Stimulated activated CD8-positive, alpha-beta memory T cell treated with anti-CD3 and anti-CD28 coated beads, Interleukin-12 subunit alpha, Interleukin-12 subunit beta, amount 100 ng/mL, for 1 hour (primary cell): ENCODE measurements at regions not wholly inside any gene's neighbourhood (a gene's known extent, or its start where the extent isn't known, plus 50 kb on each side); places are given as distances from the start of the nearest gene placed in this dataset.

Experiments
- DNase-seq: peaks from one replicate; pipeline ENCODE4 v3.0.0-alpha.2; 2020; ENCODE audit warnings: low read depth

- no peak for DNase-seq
Measured at GRCh38 chr3:95934181-95934580, 880.2 kb upstream of the EPHA6 start.

- DNase-seq, result no peak
Measured at GRCh38 chr3:95939235-95939809, 875.1 kb upstream of the EPHA6 start.

DNA sequence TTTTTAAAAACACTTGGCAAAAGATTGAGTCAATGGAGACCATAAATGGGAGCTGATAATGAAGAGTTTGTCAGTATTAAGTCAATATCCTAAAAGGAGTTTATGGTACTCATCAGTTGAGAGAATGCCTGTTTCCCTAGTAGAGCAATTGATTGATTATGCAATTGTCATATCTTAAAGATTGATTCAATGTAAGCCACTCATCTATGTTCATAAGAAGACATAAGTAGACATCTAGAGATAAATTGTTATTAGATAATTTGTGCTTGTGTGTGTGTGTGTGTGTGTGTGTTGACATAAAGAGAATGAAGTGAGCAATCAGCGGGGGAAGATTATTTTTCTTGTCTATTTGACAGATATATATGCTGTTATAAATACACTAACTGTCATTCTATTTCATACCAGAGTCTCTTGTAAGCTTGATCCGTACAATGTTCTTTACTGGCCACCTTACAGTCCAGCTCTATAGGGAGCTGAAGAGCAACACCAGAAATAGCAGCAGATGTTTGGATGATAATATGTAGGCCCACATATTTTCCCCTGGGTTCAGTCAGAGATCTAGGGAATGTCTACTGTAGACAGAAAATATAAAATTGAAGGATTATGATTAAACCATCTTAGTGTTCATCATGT lies 848.6 kb upstream of the EPHA6 start:
- no peak for DNase-seq

GRCh38 chr3:95971573-95971972 lies 842.8 kb upstream of the EPHA6 start:
- DNase-seq, result no peak

GRCh38 chr3:95994338-95994737 lies 820.1 kb upstream of the EPHA6 start:
- DNase-seq, result no peak

DNA sequence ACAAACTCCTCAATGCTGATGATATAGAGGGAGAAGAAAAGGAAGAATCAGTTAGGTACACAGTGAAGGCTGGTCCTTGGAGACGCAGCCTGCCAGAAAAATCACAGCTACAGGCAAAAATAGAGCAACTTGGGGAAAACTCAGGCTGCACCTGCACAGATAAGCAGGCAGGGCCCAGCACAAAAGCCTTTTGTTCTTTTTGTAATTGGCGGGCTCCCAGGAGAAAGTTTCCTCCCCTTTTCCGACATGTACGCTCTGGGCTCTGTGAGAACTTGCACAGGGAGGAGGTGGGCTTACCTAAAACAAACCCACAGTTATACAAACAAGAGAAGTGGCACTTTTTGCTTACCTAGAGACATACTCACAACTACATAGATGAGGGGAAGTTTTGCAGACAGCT lies 813.4 kb upstream of the EPHA6 start:
- no peak for DNase-seq

- no peak for DNase-seq
Measured at GRCh38 chr3:96007650-96008195, 806.7 kb upstream of the EPHA6 start.

- DNase-seq, result no peak
Measured at GRCh38 chr3:96012939-96013338, 801.5 kb upstream of the EPHA6 start.

GRCh38 chr3:96017556-96017955 lies 796.8 kb upstream of the EPHA6 start:
- DNase-seq, result no peak

DNA sequence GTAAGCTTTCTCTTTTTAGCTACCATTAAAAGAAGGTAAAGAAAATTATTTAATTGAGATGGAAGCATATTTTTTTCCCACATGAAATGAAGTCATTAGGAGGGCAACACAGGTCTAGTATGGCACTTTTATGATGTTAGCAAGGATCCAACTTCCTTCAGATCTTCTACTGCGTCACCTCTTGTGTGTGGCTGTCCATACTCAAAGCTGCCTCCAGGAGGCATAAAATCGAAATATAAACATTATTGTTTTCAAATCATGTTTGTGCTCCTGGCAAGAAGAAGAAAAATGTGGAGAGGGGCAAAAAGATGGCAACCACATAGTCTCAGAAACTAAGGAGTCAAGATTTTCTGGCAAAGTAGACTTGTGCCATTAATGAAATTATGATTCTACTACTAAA lies 791.7 kb upstream of the EPHA6 start:
- no peak for DNase-seq

GRCh38 chr3:96027718-96028117 lies 786.7 kb upstream of the EPHA6 start:
- no peak for DNase-seq

DNA sequence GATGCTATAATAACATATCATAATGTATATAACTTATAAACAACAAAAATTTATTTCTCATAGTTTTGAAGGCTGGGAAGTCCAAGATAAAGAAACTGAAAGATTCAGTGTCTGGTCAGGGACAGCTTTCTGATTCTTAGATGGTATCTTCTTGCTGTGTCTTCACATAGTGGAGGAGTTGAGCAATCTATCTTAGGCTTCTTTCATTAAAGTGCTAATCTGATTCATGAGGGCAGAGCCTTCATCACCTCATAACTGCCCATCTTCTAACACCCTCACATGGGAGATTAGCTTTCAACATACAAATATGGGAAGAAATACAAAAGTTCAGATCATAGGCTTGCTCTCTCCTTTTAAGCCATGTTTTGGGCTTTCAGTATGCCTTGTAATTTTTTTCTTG lies 774.8 kb upstream of the EPHA6 start:
- DNase-seq, result no peak

GRCh38 chr3:96059301-96059700 lies 755.1 kb upstream of the EPHA6 start:
- DNase-seq, result no peak

DNA sequence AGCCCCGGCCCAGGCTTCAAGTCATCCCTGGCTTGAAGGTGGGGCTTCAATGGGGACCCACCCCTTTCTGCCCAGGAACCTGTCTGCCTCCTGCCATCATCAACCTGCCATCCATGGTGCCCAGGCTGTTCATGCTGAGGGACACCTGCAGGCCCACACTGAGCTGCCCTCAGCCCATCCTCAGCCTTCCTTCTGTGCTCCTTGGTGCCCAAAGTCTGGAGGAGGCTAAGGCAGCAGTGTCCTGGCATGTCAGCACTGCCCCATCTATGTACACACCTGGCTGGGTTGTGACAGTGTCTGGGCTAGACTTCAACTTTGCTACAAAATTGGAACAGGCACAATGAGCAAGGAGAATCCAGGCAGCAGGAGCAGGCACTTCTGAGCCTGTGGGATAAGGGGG lies 745.3 kb upstream of the EPHA6 start:
- no peak for DNase-seq

GRCh38 chr3:96070678-96071077 lies 743.7 kb upstream of the EPHA6 start:
- DNase-seq, result no peak

DNA sequence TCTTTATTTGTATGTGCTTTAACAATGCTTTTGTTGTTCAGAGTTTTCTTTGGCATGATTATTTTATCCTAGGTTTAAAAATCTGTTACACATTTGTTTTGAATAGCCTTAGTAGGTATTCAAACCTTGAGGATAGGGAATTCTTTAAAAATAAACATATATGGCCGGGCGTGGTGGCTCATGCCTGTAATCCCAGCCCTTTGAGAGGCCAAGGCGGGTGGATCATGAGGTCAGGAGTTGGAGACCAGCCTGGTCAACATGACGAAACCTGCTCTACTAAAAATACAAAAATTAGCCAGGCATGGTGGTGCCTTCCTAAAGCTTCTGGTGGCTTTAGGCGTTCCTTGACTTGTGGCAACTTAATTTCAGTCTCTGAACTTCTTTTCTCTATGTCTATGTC lies 743.3 kb upstream of the EPHA6 start:
- no peak for DNase-seq

GRCh38 chr3:96072226-96072625 lies 742.2 kb upstream of the EPHA6 start:
- DNase-seq, result no peak

GRCh38 chr3:96083610-96084009 lies 730.8 kb upstream of the EPHA6 start:
- DNase-seq, result no peak

GRCh38 chr3:96086018-96086417 lies 728.4 kb upstream of the EPHA6 start:
- no peak for DNase-seq

GRCh38 chr3:96101006-96101560 lies 713.3 kb upstream of the EPHA6 start:
- DNase-seq, result no peak

- no peak for DNase-seq
Measured at GRCh38 chr3:96106701-96107100, 707.7 kb upstream of the EPHA6 start.
